ENCODE measurements at regions not wholly inside any gene's neighbourhood (a gene's known extent, or its start where the extent isn't known, plus 50 kb on each side); places are given as distances from the start of the nearest gene placed in this dataset.

DNA sequence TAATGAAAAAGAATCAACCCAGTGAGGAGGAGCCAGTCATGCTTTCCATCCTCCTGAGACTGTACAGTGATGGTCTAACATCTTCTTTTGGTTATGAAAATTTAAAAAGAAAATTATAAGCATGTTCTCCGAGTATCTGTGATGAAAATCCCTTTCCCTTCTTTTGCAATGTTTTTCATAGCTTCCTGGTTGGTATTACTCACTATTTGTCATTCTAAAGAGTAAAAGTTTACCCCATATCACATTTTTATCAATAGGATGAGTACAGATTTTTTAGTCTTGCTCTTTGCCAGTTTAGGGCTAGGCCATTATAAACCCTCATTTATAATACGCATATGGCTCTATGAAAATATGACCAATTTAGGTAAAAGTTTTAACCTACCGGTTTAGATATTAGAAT, 564.1 kb downstream of the SUCLG1 start:
- FAIRE-seq (no peak), ATAC-seq (no peak), DNase-seq (ENCODE audit: low read depth, low spot score) (no peak)
- Histone ChIP-seq H3K9me3 (replicated peaks; ENCODE audit: control insufficient read depth, insufficient read depth, low read length) (no peaks in the 10 kb centered on the region), H3K4me2 (ENCODE audit: control insufficient read depth, insufficient read depth) (no peak overlapping the region), H3K27ac (ENCODE audit: control insufficient read depth, insufficient read depth) (no peak overlapping the region), H3K4me1 (ENCODE audit: control insufficient read depth, insufficient read depth, low read length) (no peaks in the 10 kb centered on the region), H4K20me1 (ENCODE audit: control insufficient read depth, insufficient read depth) (no peaks in the 10 kb centered on the region), H2AFZ (ENCODE audit: control insufficient read depth, low read depth, low read length) (no peak overlapping the region), H3K4me3 (no peak overlapping the region), H3K36me3 (ENCODE audit: control insufficient read depth in 2 of 2, insufficient read depth in 2 of 2, low read length in 1 of 2) (no peaks in the 10 kb centered on the region), H3K27me3 (replicated peaks in 1 of 2; ENCODE audit: control insufficient read depth in 2 of 2, insufficient read depth in 2 of 2, low read length in 1 of 2) (no peaks in the 10 kb centered on the region), H3K9ac (ENCODE audit: control insufficient read depth, insufficient read depth, low read length) (no peak overlapping the region), H3K79me2 (ENCODE audit: control insufficient read depth, insufficient read depth, low read length) (no peaks in the 10 kb centered on the region)
- intact Hi-C loops (cut with micrococcal nuclease; ENCODE audit: unreplicated experiment) (no loop called here), in situ Hi-C loops (cut with MboI) (no loop called here)
- POLR2A ChIA-PET: no interaction called here
- RAD21 ChIA-PET (ENCODE audit: unreplicated experiment): no interaction called here
- SMC1A ChIA-PET (ENCODE audit: uncharacterized antibody, unreplicated experiment): no interaction called here
- TF ChIP-seq, protein P1, sequence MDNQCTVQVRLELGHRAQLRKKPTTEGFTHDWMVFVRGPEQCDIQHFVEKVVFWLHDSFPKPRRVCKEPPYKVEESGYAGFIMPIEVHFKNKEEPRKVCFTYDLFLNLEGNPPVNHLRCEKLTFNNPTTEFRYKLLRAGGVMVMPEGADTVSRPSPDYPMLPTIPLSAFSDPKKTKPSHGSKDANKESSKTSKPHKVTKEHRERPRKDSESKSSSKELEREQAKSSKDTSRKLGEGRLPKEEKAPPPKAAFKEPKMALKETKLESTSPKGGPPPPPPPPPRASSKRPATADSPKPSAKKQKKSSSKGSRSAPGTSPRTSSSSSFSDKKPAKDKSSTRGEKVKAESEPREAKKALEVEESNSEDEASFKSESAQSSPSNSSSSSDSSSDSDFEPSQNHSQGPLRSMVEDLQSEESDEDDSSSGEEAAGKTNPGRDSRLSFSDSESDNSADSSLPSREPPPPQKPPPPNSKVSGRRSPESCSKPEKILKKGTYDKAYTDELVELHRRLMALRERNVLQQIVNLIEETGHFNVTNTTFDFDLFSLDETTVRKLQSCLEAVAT (IDR thresholded peaks at IDR 0.05): no peak
- TF ChIP-seq, protein P2, sequence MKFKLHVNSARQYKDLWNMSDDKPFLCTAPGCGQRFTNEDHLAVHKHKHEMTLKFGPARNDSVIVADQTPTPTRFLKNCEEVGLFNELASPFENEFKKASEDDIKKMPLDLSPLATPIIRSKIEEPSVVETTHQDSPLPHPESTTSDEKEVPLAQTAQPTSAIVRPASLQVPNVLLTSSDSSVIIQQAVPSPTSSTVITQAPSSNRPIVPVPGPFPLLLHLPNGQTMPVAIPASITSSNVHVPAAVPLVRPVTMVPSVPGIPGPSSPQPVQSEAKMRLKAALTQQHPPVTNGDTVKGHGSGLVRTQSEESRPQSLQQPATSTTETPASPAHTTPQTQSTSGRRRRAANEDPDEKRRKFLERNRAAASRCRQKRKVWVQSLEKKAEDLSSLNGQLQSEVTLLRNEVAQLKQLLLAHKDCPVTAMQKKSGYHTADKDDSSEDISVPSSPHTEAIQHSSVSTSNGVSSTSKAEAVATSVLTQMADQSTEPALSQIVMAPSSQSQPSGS (IDR thresholded peaks at IDR 0.05; ENCODE audit: low read length): no peak
- TF ChIP-seq NR2F1 (conservative IDR thresholded peaks at IDR 0.05) (no peak), ZBED1 (IDR thresholded peaks at IDR 0.05; ENCODE audit: borderline replicate concordance) (no peak), NFXL1 (IDR thresholded peaks at IDR 0.05; ENCODE audit: borderline replicate concordance) (no peak), RB1 (IDR thresholded peaks at IDR 0.05; ENCODE audit: borderline replicate concordance) (no peak), CHD4 (IDR thresholded peaks at IDR 0.05) (no peak)
- TF ChIP-seq, protein P3, sequence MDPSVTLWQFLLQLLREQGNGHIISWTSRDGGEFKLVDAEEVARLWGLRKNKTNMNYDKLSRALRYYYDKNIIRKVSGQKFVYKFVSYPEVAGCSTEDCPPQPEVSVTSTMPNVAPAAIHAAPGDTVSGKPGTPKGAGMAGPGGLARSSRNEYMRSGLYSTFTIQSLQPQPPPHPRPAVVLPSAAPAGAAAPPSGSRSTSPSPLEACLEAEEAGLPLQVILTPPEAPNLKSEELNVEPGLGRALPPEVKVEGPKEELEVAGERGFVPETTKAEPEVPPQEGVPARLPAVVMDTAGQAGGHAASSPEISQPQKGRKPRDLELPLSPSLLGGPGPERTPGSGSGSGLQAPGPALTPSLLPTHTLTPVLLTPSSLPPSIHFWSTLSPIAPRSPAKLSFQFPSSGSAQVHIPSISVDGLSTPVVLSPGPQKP (IDR thresholded peaks at IDR 0.05; ENCODE audit: low read depth, low read length): no peak
- TF ChIP-seq, protein P4, sequence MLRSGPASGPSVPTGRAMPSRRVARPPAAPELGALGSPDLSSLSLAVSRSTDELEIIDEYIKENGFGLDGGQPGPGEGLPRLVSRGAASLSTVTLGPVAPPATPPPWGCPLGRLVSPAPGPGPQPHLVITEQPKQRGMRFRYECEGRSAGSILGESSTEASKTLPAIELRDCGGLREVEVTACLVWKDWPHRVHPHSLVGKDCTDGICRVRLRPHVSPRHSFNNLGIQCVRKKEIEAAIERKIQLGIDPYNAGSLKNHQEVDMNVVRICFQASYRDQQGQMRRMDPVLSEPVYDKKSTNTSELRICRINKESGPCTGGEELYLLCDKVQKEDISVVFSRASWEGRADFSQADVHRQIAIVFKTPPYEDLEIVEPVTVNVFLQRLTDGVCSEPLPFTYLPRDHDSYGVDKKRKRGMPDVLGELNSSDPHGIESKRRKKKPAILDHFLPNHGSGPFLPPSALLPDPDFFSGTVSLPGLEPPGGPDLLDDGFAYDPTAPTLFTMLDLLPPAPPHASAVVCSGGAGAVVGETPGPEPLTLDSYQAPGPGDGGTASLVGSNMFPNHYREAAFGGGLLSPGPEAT (IDR thresholded peaks at IDR 0.05; ENCODE audit: low read depth): no peak
- TF ChIP-seq, protein P5, sequence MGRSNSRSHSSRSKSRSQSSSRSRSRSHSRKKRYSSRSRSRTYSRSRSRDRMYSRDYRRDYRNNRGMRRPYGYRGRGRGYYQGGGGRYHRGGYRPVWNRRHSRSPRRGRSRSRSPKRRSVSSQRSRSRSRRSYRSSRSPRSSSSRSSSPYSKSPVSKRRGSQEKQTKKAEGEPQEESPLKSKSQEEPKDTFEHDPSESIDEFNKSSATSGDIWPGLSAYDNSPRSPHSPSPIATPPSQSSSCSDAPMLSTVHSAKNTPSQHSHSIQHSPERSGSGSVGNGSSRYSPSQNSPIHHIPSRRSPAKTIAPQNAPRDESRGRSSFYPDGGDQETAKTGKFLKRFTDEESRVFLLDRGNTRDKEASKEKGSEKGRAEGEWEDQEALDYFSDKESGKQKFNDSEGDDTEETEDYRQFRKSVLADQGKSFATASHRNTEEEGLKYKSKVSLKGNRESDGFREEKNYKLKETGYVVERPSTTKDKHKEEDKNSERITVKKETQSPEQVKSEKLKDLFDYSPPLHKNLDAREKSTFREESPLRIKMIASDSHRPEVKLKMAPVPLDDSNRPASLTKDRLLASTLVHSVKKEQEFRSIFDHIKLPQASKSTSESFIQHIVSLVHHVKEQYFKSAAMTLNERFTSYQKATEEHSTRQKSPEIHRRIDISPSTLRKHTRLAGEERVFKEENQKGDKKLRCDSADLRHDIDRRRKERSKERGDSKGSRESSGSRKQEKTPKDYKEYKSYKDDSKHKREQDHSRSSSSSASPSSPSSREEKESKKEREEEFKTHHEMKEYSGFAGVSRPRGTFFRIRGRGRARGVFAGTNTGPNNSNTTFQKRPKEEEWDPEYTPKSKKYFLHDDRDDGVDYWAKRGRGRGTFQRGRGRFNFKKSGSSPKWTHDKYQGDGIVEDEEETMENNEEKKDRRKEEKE (IDR thresholded peaks at IDR 0.05): no peak
- CTCF ChIA-PET: no interaction called here
- 32% methylated on average over 3 of the region's 3 CpGs for WGBS (ENCODE audit: insufficient coverage, insufficient replicate concordance, low lambda C conversion rate, missing lambda C conversion rate)
- BruUV-seq (replicated peaks): no TSS peak
